ENCODE measurements at regions not wholly inside any gene's neighbourhood (a gene's known extent, or its start where the extent isn't known, plus 50 kb on each side); places are given as distances from the start of the nearest gene placed in this dataset.

DNA sequence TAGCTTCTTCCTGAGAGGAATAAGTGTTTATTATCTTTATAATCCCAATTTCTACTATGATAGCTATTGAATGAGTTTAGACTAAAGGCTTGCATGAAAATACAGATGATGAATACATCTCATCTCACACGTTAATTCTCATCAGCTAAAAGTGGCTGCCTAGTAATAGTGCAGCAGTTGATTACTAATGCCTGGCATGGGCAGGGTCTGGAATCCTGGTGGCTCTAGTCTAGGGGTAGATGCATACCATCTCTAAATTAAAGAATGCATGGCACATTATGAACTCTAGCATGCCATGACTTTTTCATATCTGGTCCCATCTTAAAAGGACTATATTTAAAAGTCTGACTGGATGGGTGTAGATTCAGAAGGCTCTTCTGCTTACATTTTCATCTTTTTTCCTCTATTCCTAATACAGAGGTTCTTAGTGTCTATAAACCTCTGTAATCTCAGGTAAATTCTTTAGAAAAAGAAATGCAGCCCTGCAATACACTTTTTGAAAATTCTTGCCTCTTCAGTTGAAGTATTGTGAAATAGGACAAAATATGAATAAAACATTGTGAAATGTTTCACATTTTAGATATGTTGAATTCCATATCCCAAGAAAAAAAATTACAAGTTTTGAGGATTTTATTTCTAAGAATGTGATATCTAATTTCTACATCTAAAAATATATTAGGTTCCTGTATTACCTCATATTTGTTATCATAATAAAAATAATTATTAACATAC is 187.6 kb downstream of the C11orf87 start:
- no peaks in the 10 kb centered on the region for H3K4me1 ChIP-seq (ENCODE audit: control insufficient read depth in 1 of 2, extremely low read depth in 1 of 2, insufficient read depth in 2 of 2, low read length in 2 of 2)
- Mint-ChIP-seq H3K4me3 (no peak overlapping the region), H3K27ac (no peak overlapping the region), H3K36me3 (no peaks in the 10 kb centered on the region), H3K27me3 (peaks cover 2 to 4% of the 10 kb centered on the region in 2 donors), H3K9me3 (peaks cover 0 to 11% (median 3%) of the 10 kb centered on the region in 3 donors), H3K4me1 (no peaks in the 10 kb centered on the region)
- WGBS (ENCODE audit: insufficient coverage): no CpG with 5 or more reads among the region's 1 CpG
- no peaks in the 10 kb centered on the region for H3K27me3 ChIP-seq (replicated peaks in 1 of 2; ENCODE audit: control insufficient read depth in 2 of 2, extremely low read depth in 1 of 2, insufficient read depth in 2 of 2, low read length in 1 of 2)
- no peaks in the 10 kb centered on the region for H3K36me3 ChIP-seq (ENCODE audit: control insufficient read depth in 2 of 2, extremely low read depth in 1 of 2, insufficient read depth in 1 of 2, low read length in 1 of 2)
- no peak overlapping the region for H3K4me3 ChIP-seq (ENCODE audit: control insufficient read depth in 1 of 2, extremely low read depth in 1 of 2, low read length in 1 of 2)
- DNase-seq: no peak
- H3K9me3 ChIP-seq: no peaks in the 10 kb centered on the region
- no peak for ATAC-seq (replicated peaks in 1 of 4)
- ChIA-PET POLR2A (no interaction called here), CTCF (no interaction called here)
- no peak overlapping the region for H3K27ac ChIP-seq (ENCODE audit: low read length)

DNA sequence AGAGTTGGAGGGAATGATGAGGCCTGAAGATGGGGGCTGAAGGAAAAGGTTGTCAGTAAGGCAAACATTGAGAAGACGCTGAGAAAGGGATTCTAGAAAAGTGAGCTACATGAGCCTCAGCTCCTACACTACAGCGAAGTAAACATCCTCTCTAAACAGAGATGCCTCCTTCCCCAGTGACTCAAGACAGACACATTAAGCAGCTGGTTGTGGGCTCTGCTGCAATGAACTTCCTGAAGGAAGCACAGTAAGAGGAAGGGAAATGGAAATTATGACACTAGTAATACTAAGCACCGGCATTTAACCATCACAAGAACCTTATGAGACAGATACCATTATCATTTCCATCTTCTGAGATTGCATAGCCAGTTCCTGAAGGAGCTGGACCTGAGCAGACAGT is 190.5 kb downstream of the C11orf87 start:
- Histone ChIP-seq H3K4me1 (ENCODE audit: control insufficient read depth in 1 of 2, extremely low read depth in 1 of 2, insufficient read depth in 2 of 2, low read length in 2 of 2) (no peaks in the 10 kb centered on the region), H3K36me3 (ENCODE audit: control insufficient read depth in 2 of 2, extremely low read depth in 1 of 2, insufficient read depth in 1 of 2, low read length in 1 of 2) (no peaks in the 10 kb centered on the region), H3K27ac (ENCODE audit: low read length) (no peak overlapping the region), H3K4me3 (ENCODE audit: control insufficient read depth in 1 of 2, extremely low read depth in 1 of 2, low read length in 1 of 2) (no peak overlapping the region), H3K9me3 (no peaks in the 10 kb centered on the region), H3K27me3 (replicated peaks in 1 of 2; ENCODE audit: control insufficient read depth in 2 of 2, extremely low read depth in 1 of 2, insufficient read depth in 2 of 2, low read length in 1 of 2) (no peaks in the 10 kb centered on the region)
- ChIA-PET POLR2A (no interaction called here), CTCF (no interaction called here)
- ATAC-seq (replicated peaks in 1 of 4) (no peak), DNase-seq (no peak)
- Mint-ChIP-seq H3K27me3 (peaks cover 2 to 4% of the 10 kb centered on the region in 2 donors), H3K4me1 (no peaks in the 10 kb centered on the region), H3K36me3 (no peaks in the 10 kb centered on the region), H3K4me3 (no peak overlapping the region), H3K9me3 (peaks cover 3 to 11% (median 6%) of the 10 kb centered on the region in 3 donors), H3K27ac (no peak overlapping the region)
- no CpG with 5 or more reads among the region's 3 CpGs for WGBS (ENCODE audit: insufficient coverage)

DNA sequence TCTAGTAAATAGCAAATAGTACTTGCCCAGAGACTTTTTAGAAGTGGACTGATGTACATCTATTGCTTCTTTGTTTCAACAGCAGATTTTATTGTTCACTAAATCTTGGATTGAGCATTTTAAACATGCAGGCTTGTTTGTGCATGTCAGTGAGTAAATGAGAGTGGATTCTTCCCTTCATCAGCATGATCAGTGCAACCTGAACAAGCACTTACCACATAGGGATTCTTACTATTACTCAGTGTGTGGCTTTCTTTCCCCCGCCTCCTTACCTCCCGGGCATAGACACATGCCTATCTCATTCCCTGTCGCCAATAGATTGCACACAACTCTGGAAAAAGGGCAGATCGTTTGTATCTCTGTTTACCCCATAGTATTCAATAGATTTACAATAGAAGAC is 197.5 kb downstream of the C11orf87 start:
- Mint-ChIP-seq H3K9me3 (peaks cover 6 to 13% (median 9%) of the 10 kb centered on the region in 3 donors), H3K4me1 (no peaks in the 10 kb centered on the region), H3K4me3 (no peak overlapping the region), H3K27ac (no peak overlapping the region), H3K27me3 (no peaks in the 10 kb centered on the region), H3K36me3 (no peaks in the 10 kb centered on the region)
- DNase-seq (no peak), ATAC-seq (replicated peaks in 1 of 4) (no peak)
- Histone ChIP-seq H3K27ac (ENCODE audit: low read length) (no peak overlapping the region), H3K4me1 (ENCODE audit: control insufficient read depth in 1 of 2, extremely low read depth in 1 of 2, insufficient read depth in 2 of 2, low read length in 2 of 2) (no peaks in the 10 kb centered on the region), H3K36me3 (ENCODE audit: control insufficient read depth in 2 of 2, extremely low read depth in 1 of 2, insufficient read depth in 1 of 2, low read length in 1 of 2) (no peaks in the 10 kb centered on the region), H3K4me3 (ENCODE audit: control insufficient read depth in 1 of 2, extremely low read depth in 1 of 2, low read length in 1 of 2) (no peak overlapping the region), H3K27me3 (replicated peaks in 1 of 2; ENCODE audit: control insufficient read depth in 2 of 2, extremely low read depth in 1 of 2, insufficient read depth in 2 of 2, low read length in 1 of 2) (no peaks in the 10 kb centered on the region), H3K9me3 (no peaks in the 10 kb centered on the region)
- 84% methylated on average over 2 of the region's 4 CpGs for WGBS (ENCODE audit: insufficient coverage)
- POLR2A ChIA-PET: no interaction called here
- CTCF ChIA-PET: no interaction called here

DNA sequence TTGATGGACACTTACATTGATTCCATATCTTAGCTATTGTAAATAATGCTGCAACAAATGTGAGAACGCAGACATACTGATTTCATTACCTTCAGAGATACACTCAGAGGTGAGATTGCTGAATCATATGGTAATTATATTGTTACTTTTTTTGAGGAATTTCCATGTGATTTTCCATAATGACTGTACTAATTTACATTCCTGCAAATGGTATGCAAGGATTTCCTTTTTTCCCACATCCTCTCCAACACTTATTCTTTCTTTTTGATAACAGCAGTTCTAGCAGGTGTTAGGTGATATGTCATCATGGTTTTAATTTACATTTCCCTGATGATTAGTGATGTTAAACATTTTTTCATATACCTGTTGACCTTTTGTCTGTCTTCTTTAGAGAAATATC is 207.7 kb downstream of the C11orf87 start:
- Mint-ChIP-seq H3K27me3 (no peaks in the 10 kb centered on the region), H3K4me3 (no peak overlapping the region), H3K9me3 (peaks cover 8 to 16% (median 8%) of the 10 kb centered on the region in 3 donors), H3K27ac (no peak overlapping the region), H3K36me3 (no peaks in the 10 kb centered on the region), H3K4me1 (no peaks in the 10 kb centered on the region)
- Histone ChIP-seq H3K27me3 (replicated peaks in 1 of 2; ENCODE audit: control insufficient read depth in 2 of 2, extremely low read depth in 1 of 2, insufficient read depth in 2 of 2, low read length in 1 of 2) (no peaks in the 10 kb centered on the region), H3K4me3 (ENCODE audit: control insufficient read depth in 1 of 2, extremely low read depth in 1 of 2, low read length in 1 of 2) (no peak overlapping the region), H3K27ac (ENCODE audit: low read length) (no peak overlapping the region), H3K9me3 (no peaks in the 10 kb centered on the region), H3K4me1 (ENCODE audit: control insufficient read depth in 1 of 2, extremely low read depth in 1 of 2, insufficient read depth in 2 of 2, low read length in 2 of 2) (no peaks in the 10 kb centered on the region), H3K36me3 (ENCODE audit: control insufficient read depth in 2 of 2, extremely low read depth in 1 of 2, insufficient read depth in 1 of 2, low read length in 1 of 2) (no peaks in the 10 kb centered on the region)
- ChIA-PET POLR2A (no interaction called here), CTCF (no interaction called here)
- ATAC-seq (replicated peaks in 1 of 4) (no peak), DNase-seq (no peak)
- WGBS (ENCODE audit: insufficient coverage): no CpG with 5 or more reads among the region's 1 CpG

DNA sequence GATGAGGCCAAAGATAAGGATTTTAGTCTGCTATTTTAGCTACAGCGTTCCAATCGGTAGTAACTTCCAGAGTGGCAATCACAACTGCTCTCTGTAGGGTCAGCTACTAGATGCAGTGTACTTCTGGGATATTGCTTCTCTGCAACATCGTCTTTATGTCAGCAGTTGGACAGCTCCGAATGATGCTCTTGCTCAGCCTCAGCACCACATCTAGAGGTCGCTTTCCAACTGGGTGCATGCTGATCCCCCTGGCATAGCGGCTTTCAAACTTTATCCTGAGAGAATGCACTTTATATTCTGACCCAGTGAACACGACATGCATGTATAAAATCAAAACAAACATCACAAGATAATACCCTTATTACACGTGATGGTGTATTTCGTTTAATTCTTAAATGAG is 219.6 kb downstream of the C11orf87 start:
- WGBS (ENCODE audit: insufficient coverage): 31% methylated on average over 6 of the region's 9 CpGs
- Mint-ChIP-seq H3K27ac (no peak overlapping the region), H3K9me3 (peaks cover 3 to 10% (median 8%) of the 10 kb centered on the region in 3 donors), H3K36me3 (no peaks in the 10 kb centered on the region), H3K4me1 (no peaks in the 10 kb centered on the region), H3K27me3 (peaks cover 0 to 3% of the 10 kb centered on the region in 2 donors), H3K4me3 (no peak overlapping the region)
- POLR2A ChIA-PET: no interaction called here
- Histone ChIP-seq H3K9me3 (no peaks in the 10 kb centered on the region), H3K36me3 (ENCODE audit: control insufficient read depth in 2 of 2, extremely low read depth in 1 of 2, insufficient read depth in 1 of 2, low read length in 1 of 2) (no peaks in the 10 kb centered on the region), H3K4me1 (ENCODE audit: control insufficient read depth in 1 of 2, extremely low read depth in 1 of 2, insufficient read depth in 2 of 2, low read length in 2 of 2) (no peaks in the 10 kb centered on the region), H3K27ac (ENCODE audit: low read length) (no peak overlapping the region), H3K4me3 (ENCODE audit: control insufficient read depth in 1 of 2, extremely low read depth in 1 of 2, low read length in 1 of 2) (no peak overlapping the region), H3K27me3 (replicated peaks in 1 of 2; ENCODE audit: control insufficient read depth in 2 of 2, extremely low read depth in 1 of 2, insufficient read depth in 2 of 2, low read length in 1 of 2) (no peaks in the 10 kb centered on the region)
- DNase-seq: no peak
- CTCF ChIA-PET: no interaction called here
- no peak for ATAC-seq (replicated peaks in 1 of 4)

DNA sequence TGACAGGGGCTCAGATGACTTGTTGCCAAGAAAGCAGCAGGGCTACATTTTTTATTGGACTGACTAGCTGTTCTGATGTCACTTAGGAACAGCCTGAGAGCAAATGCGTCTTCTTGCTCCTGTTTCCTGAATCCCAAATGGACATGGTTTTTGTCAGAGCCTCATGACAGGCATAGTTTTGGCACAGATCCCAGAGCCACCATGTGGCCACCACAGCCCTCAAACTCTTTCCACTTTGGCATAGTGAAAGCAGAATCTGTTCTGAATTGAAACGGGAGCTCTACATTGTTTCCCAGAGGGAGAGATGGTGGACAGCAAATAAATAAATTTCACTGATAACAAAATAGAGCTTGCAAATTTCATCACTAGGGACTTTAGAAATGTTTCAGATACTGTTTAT is 222.2 kb downstream of the C11orf87 start:
- ChIA-PET CTCF (no interaction called here), POLR2A (no interaction called here)
- H3K4me3 Mint-ChIP-seq: no peak overlapping the region
- H3K36me3 Mint-ChIP-seq: no peaks in the 10 kb centered on the region
- 11% methylated on average over 1 of the region's 2 CpGs for WGBS (ENCODE audit: insufficient coverage)
- Histone ChIP-seq H3K4me1 (ENCODE audit: control insufficient read depth in 1 of 2, extremely low read depth in 1 of 2, insufficient read depth in 2 of 2, low read length in 2 of 2) (no peaks in the 10 kb centered on the region), H3K9me3 (no peaks in the 10 kb centered on the region), H3K27ac (ENCODE audit: low read length) (no peak overlapping the region), H3K36me3 (ENCODE audit: control insufficient read depth in 2 of 2, extremely low read depth in 1 of 2, insufficient read depth in 1 of 2, low read length in 1 of 2) (no peaks in the 10 kb centered on the region), H3K27me3 (replicated peaks in 1 of 2; ENCODE audit: control insufficient read depth in 2 of 2, extremely low read depth in 1 of 2, insufficient read depth in 2 of 2, low read length in 1 of 2) (no peaks in the 10 kb centered on the region), H3K4me3 (ENCODE audit: control insufficient read depth in 1 of 2, extremely low read depth in 1 of 2, low read length in 1 of 2) (no peak overlapping the region)
- ATAC-seq (replicated peaks in 1 of 4) (no peak), DNase-seq (no peak)
- peaks cover 0 to under 1% of the 10 kb centered on the region in 2 donors for H3K27me3 Mint-ChIP-seq
- peaks cover 0 to 5% (median 2%) of the 10 kb centered on the region in 3 donors for H3K9me3 Mint-ChIP-seq
- no peaks in the 10 kb centered on the region for H3K4me1 Mint-ChIP-seq
- no peak overlapping the region for H3K27ac Mint-ChIP-seq

DNA sequence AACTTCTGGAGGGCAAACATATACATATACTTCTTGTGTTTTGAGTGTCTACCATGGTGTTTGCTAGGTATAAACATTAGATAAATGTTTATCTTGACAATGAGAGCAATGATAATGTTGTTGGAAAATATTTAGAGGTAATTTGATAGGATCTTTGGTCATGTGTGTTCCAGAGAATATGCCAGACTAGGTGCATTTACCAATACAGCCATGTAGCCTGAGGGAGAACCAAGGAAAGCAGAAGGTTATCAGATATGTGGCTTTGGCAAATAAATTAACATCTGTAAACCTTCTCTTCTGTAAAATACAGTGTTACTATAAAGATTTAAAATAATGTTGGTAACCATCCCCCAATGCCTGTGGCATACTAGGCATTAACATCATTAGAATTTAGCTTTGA is 226.8 kb downstream of the C11orf87 start:
- ATAC-seq (replicated peaks in 1 of 4) (no peak), DNase-seq (no peak)
- Mint-ChIP-seq H3K36me3 (no peaks in the 10 kb centered on the region), H3K4me1 (no peaks in the 10 kb centered on the region), H3K4me3 (no peak overlapping the region), H3K9me3 (peaks cover 0 to 4% (median 2%) of the 10 kb centered on the region in 3 donors), H3K27me3 (no peaks in the 10 kb centered on the region), H3K27ac (no peak overlapping the region)
- ChIA-PET CTCF (interaction anchor here in 1 of 2 donors (0.5 kb wide), 1 partner anchor 1323 kb away, joined by 4 read pairs; no protein-coding TSS in a partner anchor), POLR2A (no interaction called here)
- no peaks in the 10 kb centered on the region for H3K4me1 ChIP-seq (ENCODE audit: control insufficient read depth in 1 of 2, extremely low read depth in 1 of 2, insufficient read depth in 2 of 2, low read length in 2 of 2)
- H3K9me3 ChIP-seq: no peaks in the 10 kb centered on the region
- H3K4me3 ChIP-seq (ENCODE audit: control insufficient read depth in 1 of 2, extremely low read depth in 1 of 2, low read length in 1 of 2): no peak overlapping the region
- H3K27me3 ChIP-seq (replicated peaks in 1 of 2; ENCODE audit: control insufficient read depth in 2 of 2, extremely low read depth in 1 of 2, insufficient read depth in 2 of 2, low read length in 1 of 2): no peaks in the 10 kb centered on the region
- H3K27ac ChIP-seq (ENCODE audit: low read length): no peak overlapping the region
- no peaks in the 10 kb centered on the region for H3K36me3 ChIP-seq (ENCODE audit: control insufficient read depth in 2 of 2, extremely low read depth in 1 of 2, insufficient read depth in 1 of 2, low read length in 1 of 2)

Measured in T-cell (primary cell).